H1 (cell line): ENCODE measurements at regions not wholly inside any gene's neighbourhood (a gene's known extent, or its start where the extent isn't known, plus 50 kb on each side); places are given as distances from the start of the nearest gene placed in this dataset.

Source experiments
- ASH2L ChIP-seq: fragments of 200-600, 300-600 bp; sonication (generic); IDR thresholded peaks from one replicate; pipeline ENCODE4 v1.7.1; 2017; ENCODE audit warnings: low read length
- CEBPB ChIP-seq: IDR thresholded peaks from 2 replicates; pipeline ENCODE4 v1.6.1; 2012; ENCODE audit warnings: low read depth, low read length
- EZH2 ChIP-seq: fragments of 200-600 bp; sonication (generic); IDR thresholded peaks from 2 replicates; pipeline ENCODE4 v1.7.1; 2012; ENCODE audit warnings: low read depth, mild to moderate bottlenecking, moderate library complexity, low read length, inconsistent platforms; ENCODE audit not compliant: severe bottlenecking
- JUND ChIP-seq: IDR thresholded peaks from 2 replicates; pipeline ENCODE4 v1.6.1; 2011; ENCODE audit warnings: mild to moderate bottlenecking, improper control_type of control experiment, low read length
- NRF1 ChIP-seq: IDR thresholded peaks from 2 replicates; pipeline ENCODE4 v1.6.1; 2011; ENCODE audit warnings: mild to moderate bottlenecking, low read depth, low read length, improper control_type of control experiment
- POLR2A ChIP-seq, 2 experiments: IDR thresholded peaks; 1 replicate in 1 of 2; 2 replicates in 1 of 2; pipeline ENCODE4 v1.6.1; 2011; ENCODE audit warnings: low read depth in 2 of 2, low read length in 2 of 2, mild to moderate bottlenecking in 2 of 2; ENCODE audit errors: control extremely low read depth in 1 of 2
- POLR2AphosphoS5 ChIP-seq: IDR thresholded peaks from 2 replicates; pipeline ENCODE4 v1.6.1; 2011; ENCODE audit warnings: low read depth, low read length
- RFX5 ChIP-seq: IDR thresholded peaks from 2 replicates; pipeline ENCODE4 v1.6.1; 2011; ENCODE audit warnings: low read depth, low read length, improper control_type of control experiment, borderline replicate concordance
- SIN3A ChIP-seq, 2 experiments: IDR thresholded peaks in 1 of 2; conservative IDR thresholded peaks in 1 of 2; 2 replicates each; pipeline ENCODE4 v1.6.1; 2011 to 2012; ENCODE audit warnings: low read length in 2 of 2, improper control_type of control experiment in 1 of 2, low read depth in 1 of 2, mild to moderate bottlenecking in 1 of 2
- SP1 ChIP-seq: IDR thresholded peaks from 2 replicates; pipeline ENCODE4 v1.6.1; 2011; ENCODE audit warnings: low read depth, low read length
- SP2 ChIP-seq: IDR thresholded peaks from 2 replicates; pipeline ENCODE4 v1.6.1; 2012; ENCODE audit warnings: mild to moderate bottlenecking, low read length, inconsistent platforms
- TAF1 ChIP-seq: IDR thresholded peaks from 2 replicates; pipeline ENCODE4 v1.6.1; 2011; ENCODE audit warnings: mild to moderate bottlenecking, low read depth, low read length
- TF ChIP-seq, protein P1 (sequence below), 3 experiments: IDR thresholded peaks; 1 replicate in 2 of 3; 2 replicates in 1 of 3; pipeline versions ENCODE4 v1.5.1 to v1.6.1; 2011; ENCODE audit warnings: low read length in 3 of 3, mild to moderate bottlenecking in 3 of 3, inconsistent platforms in 2 of 3, low read depth in 1 of 3, moderate library complexity in 1 of 3; ENCODE audit not compliant: insufficient read depth in 1 of 3; ENCODE audit errors: control extremely low read depth in 1 of 3
- TF ChIP-seq, protein P2 (sequence below): IDR thresholded peaks from 2 replicates; pipeline ENCODE4 v1.6.1; 2012; ENCODE audit warnings: inconsistent platforms

DNA sequence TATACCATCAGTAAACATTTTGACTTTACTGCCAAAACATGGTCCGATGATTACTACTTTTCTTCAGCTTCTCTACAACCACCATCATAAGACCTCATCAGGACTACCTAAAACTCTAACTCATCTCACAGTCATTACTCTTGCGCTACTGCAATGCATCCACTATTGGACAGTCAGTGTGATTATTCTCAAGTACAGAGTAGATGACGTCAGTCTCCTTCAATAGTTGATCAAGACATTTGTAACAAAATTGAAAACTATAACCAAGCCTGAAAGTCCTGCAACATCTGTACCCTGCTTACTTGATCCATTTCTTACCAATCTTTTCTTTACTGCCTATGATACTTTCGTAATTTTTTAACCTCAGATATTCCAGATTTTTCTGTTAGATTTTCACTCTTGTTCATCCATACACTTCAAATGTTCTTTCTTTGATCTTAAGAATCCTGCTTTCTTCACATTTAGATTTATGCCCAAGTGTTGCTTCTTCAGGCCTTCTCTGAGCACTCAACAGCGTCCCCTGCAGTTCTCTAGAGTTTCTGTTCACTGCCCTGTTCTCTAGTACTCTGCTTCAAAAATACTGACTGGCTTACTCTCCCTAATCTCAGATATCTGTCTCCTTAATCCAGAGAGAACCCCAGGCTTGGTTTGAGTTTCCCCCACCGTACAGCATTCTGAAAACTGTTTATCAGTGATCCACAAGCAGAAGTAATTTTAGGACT, 1517.6 kb downstream of the STIM2 start:
- TF ChIP-seq ASH2L = no peak
- no peak for TF ChIP-seq TAF1
- TF ChIP-seq, protein P1, sequence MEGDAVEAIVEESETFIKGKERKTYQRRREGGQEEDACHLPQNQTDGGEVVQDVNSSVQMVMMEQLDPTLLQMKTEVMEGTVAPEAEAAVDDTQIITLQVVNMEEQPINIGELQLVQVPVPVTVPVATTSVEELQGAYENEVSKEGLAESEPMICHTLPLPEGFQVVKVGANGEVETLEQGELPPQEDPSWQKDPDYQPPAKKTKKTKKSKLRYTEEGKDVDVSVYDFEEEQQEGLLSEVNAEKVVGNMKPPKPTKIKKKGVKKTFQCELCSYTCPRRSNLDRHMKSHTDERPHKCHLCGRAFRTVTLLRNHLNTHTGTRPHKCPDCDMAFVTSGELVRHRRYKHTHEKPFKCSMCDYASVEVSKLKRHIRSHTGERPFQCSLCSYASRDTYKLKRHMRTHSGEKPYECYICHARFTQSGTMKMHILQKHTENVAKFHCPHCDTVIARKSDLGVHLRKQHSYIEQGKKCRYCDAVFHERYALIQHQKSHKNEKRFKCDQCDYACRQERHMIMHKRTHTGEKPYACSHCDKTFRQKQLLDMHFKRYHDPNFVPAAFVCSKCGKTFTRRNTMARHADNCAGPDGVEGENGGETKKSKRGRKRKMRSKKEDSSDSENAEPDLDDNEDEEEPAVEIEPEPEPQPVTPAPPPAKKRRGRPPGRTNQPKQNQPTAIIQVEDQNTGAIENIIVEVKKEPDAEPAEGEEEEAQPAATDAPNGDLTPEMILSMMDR (IDR thresholded peaks at IDR 0.05; ENCODE audit: control extremely low read depth in 1 of 3, insufficient read depth in 1 of 3, low read depth in 1 of 3, low read length in 3 of 3) = peak in 2 of 3 experiments; percentile 51 to 70; a peak in 3 of 4 replicates
- TF ChIP-seq POLR2AphosphoS5 = no peak
- TF ChIP-seq SIN3A (conservative IDR thresholded peaks at IDR 0.05 in 1 of 2, IDR thresholded peaks at IDR 0.05 in 1 of 2; ENCODE audit: low read depth in 1 of 2, low read length in 2 of 2) = no peak
- TF ChIP-seq POLR2A (IDR thresholded peaks at IDR 0.05; ENCODE audit: control extremely low read depth in 1 of 2, low read depth in 2 of 2, low read length in 2 of 2) = no peak
- TF ChIP-seq SP1 = no peak
- TF ChIP-seq, protein P2, sequence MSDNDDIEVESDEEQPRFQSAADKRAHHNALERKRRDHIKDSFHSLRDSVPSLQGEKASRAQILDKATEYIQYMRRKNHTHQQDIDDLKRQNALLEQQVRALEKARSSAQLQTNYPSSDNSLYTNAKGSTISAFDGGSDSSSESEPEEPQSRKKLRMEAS = no peak
- no peak for TF ChIP-seq RFX5
- no peak for TF ChIP-seq NRF1
- TF ChIP-seq CEBPB = no peak
- TF ChIP-seq EZH2 = no peak
- TF ChIP-seq JUND = no peak
- no peak for TF ChIP-seq SP2
